Activated T-cell treated with anti-CD3 and anti-CD28 coated beads, Interleukin-2, amount 50 U/mL, for 4 hours (primary cell): ENCODE measurements at regions not wholly inside any gene's neighbourhood (a gene's known extent, or its start where the extent isn't known, plus 50 kb on each side); places are given as distances from the start of the nearest gene placed in this dataset.
"Not testable (repeated sequence)": the region's sequence is repeated elsewhere in the genome, so short reads cannot be mapped to it uniquely, and the experiment has no call there.

Source experiments
- ATAC-seq, 2 donors: fragments of 200-7000 bp; cut with Tn5 transposase; one replicate each; pipeline ENCODE4 v1.10.0; 2021
- DNase-seq: peaks from one replicate; pipeline ENCODE4 v3.0.0-alpha.2; 2020
- H3K27me3 Mint-ChIP-seq: one replicate; pipeline ENCODE4 v1.8.0; 2021; ENCODE audit warnings: low read depth, mixed read lengths
- H3K36me3 Mint-ChIP-seq: one replicate; pipeline ENCODE4 v1.8.0; 2022; ENCODE audit warnings: mixed read lengths; ENCODE audit not compliant: insufficient read depth
- H3K4me1 Mint-ChIP-seq: one replicate; pipeline ENCODE4 v1.8.0; 2021; ENCODE audit warnings: low read depth, mixed read lengths
- H3K4me3 Mint-ChIP-seq: one replicate; pipeline ENCODE4 v1.8.0; 2021; ENCODE audit warnings: mild to moderate bottlenecking, moderate library complexity, mixed read lengths
- H3K9me3 Mint-ChIP-seq: one replicate; pipeline ENCODE4 v1.8.0; 2021; ENCODE audit warnings: mixed read lengths

DNA sequence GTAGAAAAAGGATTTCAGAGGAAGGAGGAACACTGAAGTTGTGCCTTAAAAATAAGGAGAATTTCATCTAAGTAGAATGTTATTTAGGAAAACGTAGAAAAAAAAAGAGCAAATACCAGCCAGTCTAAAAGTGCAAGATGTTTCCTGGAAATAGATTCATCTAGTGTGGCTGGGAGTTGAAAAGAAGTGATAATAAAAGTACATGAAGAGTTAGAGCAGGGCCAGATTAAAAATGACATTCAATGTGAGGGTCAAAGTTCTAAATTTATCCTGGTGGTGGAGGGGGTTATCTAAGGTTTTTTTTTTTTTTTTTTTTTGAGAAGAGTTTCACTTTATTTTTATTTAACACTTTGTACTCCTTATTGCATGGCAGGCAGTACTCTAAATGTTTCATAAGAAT lies 289.3 kb downstream of the MDFIC start:
- Mint-ChIP-seq H3K4me3 (no peak overlapping the region), H3K27me3 (no peaks in the 10 kb centered on the region), H3K36me3 (peaks cover 2% of the 10 kb centered on the region), H3K9me3 (peaks cover 6% of the 10 kb centered on the region), H3K4me1 (peaks cover 2% of the 10 kb centered on the region)
- no peak for ATAC-seq
- DNase-seq, result no peak

DNA sequence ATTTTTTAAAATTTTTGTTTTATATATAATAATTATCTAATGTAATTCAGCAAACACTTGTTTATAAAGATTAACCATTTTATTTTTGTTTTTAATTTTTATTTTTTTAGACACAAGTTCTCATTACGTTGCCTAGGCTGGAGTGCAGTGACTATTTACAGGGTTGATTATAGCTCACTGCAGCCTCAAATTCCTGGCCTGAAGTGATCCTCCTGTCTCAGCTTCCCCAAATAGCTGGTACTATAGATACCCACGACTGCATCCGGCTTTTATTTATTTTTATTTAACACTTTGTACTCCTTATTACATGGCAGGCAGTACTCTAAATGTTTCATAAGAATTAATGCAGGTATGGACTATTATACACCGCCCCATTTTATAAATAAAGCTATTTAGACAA lies 288.7 kb downstream of the MDFIC start:
- Mint-ChIP-seq H3K4me3 (no peak overlapping the region), H3K9me3 (peaks cover 10% of the 10 kb centered on the region), H3K4me1 (peaks cover 2% of the 10 kb centered on the region), H3K27me3 (no peaks in the 10 kb centered on the region), H3K36me3 (peaks cover 2% of the 10 kb centered on the region)
- DNase-seq (no peak), ATAC-seq (no peak)

DNA sequence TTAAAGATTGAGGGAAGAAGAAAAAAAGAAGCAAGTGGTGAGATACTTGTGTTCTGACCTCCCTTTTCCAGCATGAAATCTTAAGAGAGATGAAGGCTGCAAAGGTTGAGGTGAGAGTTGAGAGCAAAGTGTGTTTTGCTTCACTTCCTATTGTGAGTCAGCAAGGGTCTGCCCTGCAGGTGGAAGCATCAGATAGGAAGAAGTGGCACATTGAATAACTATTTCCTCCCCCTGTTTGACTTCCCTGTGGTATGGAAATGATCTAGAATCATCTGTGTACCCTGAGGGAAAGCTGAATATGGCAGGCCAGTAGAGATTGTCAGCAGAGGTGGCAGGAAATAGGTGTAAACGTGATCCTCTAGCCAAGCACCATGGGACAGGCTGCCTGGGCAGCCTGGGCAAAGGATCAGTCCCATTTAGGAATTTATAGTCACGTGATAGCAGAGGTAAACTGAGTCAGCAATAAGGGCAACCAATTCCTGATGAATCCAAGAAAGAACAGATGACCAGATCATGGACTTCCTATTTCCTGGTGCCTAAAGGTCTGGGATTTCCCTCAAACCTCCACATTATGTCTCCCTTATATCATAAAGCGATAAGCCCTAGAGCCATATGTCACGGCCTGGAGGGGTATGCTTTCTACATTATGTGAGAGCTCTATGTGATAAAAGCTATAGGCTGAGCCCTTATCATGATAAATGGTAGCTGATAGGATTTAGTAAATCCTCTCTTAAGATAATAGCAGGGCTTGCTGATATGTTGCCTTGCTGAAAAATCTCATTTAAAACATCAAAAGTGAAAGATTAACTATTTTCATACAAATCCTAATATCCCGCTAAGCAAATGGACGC lies 287.0 kb downstream of the MDFIC start:
- H3K9me3 Mint-ChIP-seq, result peaks cover 10% of the 10 kb centered on the region
- no peak for DNase-seq
- peaks cover 2% of the 10 kb centered on the region for H3K36me3 Mint-ChIP-seq
- peaks cover 2% of the 10 kb centered on the region for H3K4me1 Mint-ChIP-seq
- no peak overlapping the region for H3K4me3 Mint-ChIP-seq
- no peak for ATAC-seq
- H3K27me3 Mint-ChIP-seq, result peaks cover 2% of the 10 kb centered on the region

DNA sequence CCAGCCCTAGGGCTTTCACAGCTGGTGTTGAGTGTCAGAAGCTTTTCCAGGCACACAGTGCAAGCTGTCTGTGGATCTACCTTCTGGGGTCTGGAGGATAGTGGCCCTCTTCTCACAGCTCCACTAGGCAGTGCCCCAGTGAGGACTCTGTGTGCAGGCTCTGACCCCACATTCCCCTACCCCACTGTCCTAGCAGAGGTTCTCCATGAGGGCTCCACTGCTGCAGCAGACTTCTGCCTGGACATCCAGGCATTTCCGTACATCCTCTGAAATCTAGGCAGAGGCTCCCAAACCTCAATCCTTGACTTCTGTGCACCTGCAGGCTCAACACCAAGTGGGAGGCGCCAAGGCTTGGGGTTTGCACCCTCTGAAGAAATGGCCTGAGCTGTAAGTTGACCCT lies 284.5 kb downstream of the MDFIC start:
- H3K9me3 Mint-ChIP-seq, result peaks cover 10% of the 10 kb centered on the region
- not testable (repeated sequence) for H3K4me3 Mint-ChIP-seq, H3K27me3 Mint-ChIP-seq, ATAC-seq, H3K4me1 Mint-ChIP-seq, DNase-seq, H3K36me3 Mint-ChIP-seq

DNA sequence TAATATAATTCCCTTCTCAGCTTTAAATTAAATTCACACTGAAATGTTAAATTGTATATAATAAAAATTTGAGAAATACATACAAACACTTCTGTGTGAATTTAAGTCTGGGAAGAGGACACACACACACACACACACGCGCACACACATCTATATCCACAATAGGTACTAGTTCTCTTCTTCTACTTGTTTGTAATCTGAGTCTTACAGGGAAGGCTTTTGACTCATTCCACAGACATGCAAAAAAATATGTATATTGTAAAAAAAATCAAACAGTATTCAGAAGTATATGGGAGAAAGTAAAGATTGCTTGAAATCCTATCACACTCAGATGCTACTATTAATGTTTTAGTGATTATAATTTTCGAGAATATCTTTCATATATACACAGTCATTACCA lies 276.2 kb downstream of the MDFIC start:
- no peaks in the 10 kb centered on the region for H3K36me3 Mint-ChIP-seq

DNA sequence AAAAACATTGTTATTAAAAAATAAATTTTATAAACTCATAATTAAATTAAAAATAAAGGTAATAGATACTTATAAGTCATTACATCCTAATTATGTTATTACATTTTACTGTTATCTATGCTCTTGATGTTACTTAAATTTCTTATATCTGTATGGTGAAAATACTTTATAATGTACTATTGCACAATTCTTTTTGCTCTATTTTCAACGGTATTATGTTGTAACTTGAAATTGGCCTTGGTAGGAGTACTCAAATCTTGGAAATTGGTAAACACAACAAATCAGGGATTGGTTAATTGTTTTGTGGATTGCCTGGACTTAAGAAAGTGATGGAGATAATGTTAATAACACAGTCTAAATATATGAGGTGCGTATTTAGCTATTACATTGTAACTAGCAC lies 273.3 kb downstream of the MDFIC start:
- no peaks in the 10 kb centered on the region for H3K27me3 Mint-ChIP-seq
- no peak for DNase-seq

More for the DNA sequence above, 276.2 kb downstream of the MDFIC start:
- Mint-ChIP-seq H3K4me1 (no peaks in the 10 kb centered on the region), H3K4me3 (no peak overlapping the region), H3K9me3 (no peaks in the 10 kb centered on the region), H3K27me3 (no peaks in the 10 kb centered on the region)
- DNase-seq (no peak), ATAC-seq (no peak)

DNA sequence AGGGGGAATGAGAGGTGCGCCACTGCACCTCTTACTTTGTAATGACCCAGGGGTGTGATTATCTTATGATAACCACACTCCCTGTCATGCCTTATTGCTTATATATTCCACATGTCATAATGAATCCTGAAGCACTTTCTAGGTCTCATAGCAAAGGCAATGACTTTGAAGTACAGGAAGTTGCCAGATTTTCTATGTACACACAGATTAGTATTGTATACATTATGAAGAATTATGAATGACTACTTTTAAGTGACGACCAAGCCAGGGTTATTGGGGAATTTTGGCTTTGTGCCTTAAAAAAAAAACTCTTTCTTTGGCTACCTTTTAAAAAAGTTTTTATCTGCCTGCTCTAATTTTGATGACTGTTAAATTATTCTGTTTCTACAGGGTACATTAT lies 269.6 kb downstream of the MDFIC start:
- H3K4me3 Mint-ChIP-seq, result no peak overlapping the region
- no peak for ATAC-seq

More for the DNA sequence above, 273.3 kb downstream of the MDFIC start:
- Mint-ChIP-seq H3K9me3 (no peaks in the 10 kb centered on the region), H3K4me3 (no peak overlapping the region), H3K4me1 (no peaks in the 10 kb centered on the region), H3K36me3 (no peaks in the 10 kb centered on the region)
- ATAC-seq, result no peak

DNA sequence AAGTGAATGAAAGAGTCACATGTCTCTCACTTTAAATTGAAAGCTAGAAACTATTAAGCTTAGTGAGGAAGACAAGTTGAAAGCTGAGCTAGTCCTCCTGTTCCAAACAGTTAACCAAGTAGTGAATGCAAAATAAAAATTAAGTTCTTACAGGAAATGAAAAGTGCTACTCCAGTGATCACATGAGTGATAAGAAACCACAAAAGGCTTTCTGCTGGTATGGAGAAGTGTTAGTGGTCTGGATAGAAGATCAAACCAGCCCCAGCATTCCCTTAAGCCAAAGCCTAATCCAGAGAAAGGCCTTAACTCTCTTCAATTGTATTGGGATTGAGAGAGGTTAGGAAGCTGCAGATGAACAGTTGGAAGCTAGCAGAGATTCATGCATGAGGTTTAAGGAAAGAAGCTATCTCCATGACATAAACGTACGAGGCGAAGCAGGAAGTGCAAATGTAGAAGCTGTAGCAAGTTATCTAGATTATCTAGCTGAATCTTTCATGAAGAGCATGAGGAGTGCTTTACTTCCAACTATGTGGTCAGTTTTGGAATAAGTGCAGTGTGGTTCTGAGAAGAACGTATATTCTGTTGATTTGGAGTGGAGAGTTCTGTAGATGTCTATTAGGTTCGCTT lies 261.6 kb downstream of the MDFIC start:
- DNase-seq (no peak), ATAC-seq (no peak)
- Mint-ChIP-seq H3K4me3 (peak overlapping the region; percentile 5), H3K27me3 (no peaks in the 10 kb centered on the region), H3K9me3 (no peaks in the 10 kb centered on the region), H3K36me3 (no peaks in the 10 kb centered on the region), H3K4me1 (peaks cover 17% of the 10 kb centered on the region)

More for the DNA sequence above, 269.6 kb downstream of the MDFIC start:
- no peaks in the 10 kb centered on the region for H3K4me1 Mint-ChIP-seq
- no peaks in the 10 kb centered on the region for H3K27me3 Mint-ChIP-seq
- no peaks in the 10 kb centered on the region for H3K9me3 Mint-ChIP-seq
- DNase-seq, result no peak
- H3K36me3 Mint-ChIP-seq, result no peaks in the 10 kb centered on the region

DNA sequence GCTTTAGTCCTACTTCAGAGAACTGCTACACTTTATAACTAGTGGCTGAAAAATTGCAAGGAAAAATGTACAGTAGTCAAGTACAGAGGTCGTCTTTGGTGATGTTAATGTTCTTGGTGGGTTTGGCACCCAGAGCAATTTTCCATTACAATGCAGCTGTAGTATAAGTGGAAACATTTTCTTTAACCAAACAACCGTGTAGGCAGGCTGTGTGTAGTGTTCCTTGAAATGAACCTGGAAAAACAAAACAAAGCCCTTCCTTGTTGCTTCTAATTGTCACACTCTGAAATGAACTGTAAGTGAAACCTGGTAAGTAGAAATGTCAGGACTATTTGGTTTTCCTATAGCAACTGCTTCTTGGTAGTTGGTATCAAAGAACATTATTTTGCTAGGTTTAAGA lies 256.9 kb downstream of the MDFIC start:
- Mint-ChIP-seq H3K4me1 (peaks cover 11% of the 10 kb centered on the region), H3K36me3 (no peaks in the 10 kb centered on the region), H3K4me3 (no peak overlapping the region), H3K27me3 (peaks cover 4% of the 10 kb centered on the region), H3K9me3 (no peaks in the 10 kb centered on the region)
- DNase-seq (no peak), ATAC-seq (no peak)

DNA sequence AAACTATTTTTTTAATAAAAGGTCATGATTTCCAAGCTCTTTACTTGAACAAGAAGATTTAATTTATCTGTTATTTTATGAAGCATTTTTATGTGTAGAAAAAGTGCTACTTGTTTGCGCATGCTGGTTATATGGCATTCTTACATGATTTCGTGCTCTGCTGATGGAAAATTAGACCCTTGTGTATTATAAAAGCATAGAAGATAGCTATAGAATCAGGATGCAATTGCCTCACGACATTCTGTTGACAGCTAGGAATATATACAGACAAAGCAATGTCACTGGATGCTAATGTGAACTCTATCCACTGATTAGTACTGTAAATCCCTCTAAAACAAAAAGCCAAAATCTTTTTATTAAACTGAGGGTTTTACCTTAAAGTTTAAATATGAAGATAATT lies 255.9 kb downstream of the MDFIC start:
- H3K27me3 Mint-ChIP-seq, result peaks cover 5% of the 10 kb centered on the region
- H3K9me3 Mint-ChIP-seq, result no peaks in the 10 kb centered on the region
- DNase-seq (no peak), ATAC-seq (no peak)
- H3K4me1 Mint-ChIP-seq, result peaks cover 3% of the 10 kb centered on the region
- no peak overlapping the region for H3K4me3 Mint-ChIP-seq
- peaks cover 1% of the 10 kb centered on the region for H3K36me3 Mint-ChIP-seq

DNA sequence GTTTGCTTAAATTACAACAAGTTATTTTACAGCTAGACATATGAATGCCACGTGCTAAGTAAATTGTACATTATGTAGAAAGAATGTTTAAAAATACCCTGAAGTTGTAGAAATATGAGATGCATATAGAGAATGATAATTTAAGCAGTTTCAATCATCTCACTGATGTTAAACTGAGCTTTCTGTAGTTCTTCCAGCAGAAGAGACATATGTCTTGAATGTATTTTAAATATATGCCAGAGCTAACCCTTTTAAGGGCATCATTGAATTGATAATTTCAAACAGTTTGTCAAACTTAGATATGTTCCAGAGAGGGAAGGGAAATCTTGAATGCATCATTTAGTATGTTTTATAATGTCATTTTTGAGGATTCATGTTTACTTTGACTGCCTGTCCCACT lies 255.2 kb downstream of the MDFIC start:
- Mint-ChIP-seq H3K4me3 (no peak overlapping the region), H3K36me3 (peaks cover 1% of the 10 kb centered on the region), H3K9me3 (no peaks in the 10 kb centered on the region), H3K27me3 (peaks cover 5% of the 10 kb centered on the region), H3K4me1 (peaks cover 3% of the 10 kb centered on the region)
- DNase-seq (no peak), ATAC-seq (no peak)

DNA sequence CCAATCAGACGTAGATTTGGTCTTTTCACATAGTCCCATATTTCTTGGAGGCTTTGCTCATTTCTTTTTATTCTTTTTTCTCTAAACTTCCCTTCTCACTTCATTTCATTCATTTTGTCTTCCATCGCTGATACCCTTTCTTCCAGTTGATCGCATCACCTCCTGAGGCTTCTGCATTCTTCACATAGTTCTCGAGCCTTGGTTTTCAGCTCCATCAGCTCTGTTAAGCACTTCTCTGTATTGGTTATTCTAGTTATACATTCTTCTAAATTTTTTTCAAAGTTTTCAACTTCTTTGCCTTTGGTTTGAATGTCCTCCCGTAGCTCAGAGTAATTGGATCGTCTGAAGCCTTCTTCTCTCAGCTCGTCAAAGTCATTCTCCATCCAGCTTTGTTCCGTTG lies 250.5 kb downstream of the MDFIC start:
- H3K36me3 Mint-ChIP-seq, H3K27me3 Mint-ChIP-seq, H3K4me3 Mint-ChIP-seq, H3K4me1 Mint-ChIP-seq, ATAC-seq, H3K9me3 Mint-ChIP-seq, DNase-seq: not testable (repeated sequence)

DNA sequence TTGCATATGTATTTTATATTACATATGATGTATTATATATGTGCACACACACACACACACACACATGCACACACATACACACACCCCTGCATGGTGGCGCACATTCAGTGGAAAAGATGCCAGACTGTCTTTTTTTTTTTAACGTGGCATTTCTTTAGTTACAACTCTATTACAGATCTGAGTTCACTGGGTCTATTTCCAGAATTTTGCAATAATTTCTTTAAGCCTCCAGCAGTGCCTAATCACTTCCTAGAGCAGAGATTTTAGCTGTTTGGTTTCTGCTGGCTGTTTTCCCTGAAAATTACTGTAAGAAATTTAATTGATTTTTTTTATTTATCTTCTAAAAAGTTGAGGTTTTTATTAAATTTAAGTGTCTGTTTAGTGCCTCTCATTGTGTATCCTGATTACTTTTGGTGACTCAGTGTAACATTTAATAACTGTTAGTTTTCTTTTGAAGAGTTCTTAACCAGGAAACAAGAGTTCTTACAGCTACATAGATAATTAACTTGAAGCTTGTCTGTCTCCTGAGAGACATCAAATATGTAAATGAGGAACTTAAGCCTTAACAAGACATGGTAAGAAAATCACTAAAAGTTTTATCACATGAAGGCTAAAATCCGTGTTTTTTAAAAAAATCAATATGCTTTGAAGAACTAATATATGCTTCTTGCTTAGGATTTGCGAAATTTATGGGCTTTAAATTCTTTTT lies 232.0 kb downstream of the MDFIC start:
- DNase-seq, result no peak

DNA sequence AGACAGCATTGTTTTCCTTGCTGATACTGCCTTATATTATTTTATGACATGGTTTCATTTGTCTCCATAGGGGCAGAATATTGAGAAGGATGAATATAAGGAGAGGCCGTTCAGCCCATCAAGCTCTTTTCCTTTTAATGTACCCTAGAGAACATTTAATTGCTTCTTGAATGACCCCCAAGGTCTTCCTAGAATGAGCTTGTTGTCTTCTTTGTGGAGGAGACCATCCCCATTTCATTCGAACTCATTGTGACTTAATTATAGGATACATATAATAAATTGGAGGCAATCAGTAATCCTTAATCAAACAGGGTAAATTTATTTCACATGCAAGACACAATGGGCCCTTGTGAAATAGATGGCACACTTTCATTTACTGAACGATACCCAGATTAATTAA lies 231.3 kb downstream of the MDFIC start:
- Mint-ChIP-seq H3K9me3 (no peaks in the 10 kb centered on the region), H3K4me3 (no peak overlapping the region), H3K27me3 (no peaks in the 10 kb centered on the region), H3K36me3 (no peaks in the 10 kb centered on the region), H3K4me1 (no peaks in the 10 kb centered on the region)
- ATAC-seq (no peak), DNase-seq (no peak)

More for the DNA sequence above, 232.0 kb downstream of the MDFIC start:
- H3K36me3 Mint-ChIP-seq, result no peaks in the 10 kb centered on the region
- ATAC-seq, result no peak
- no peak overlapping the region for H3K4me3 Mint-ChIP-seq
- H3K4me1 Mint-ChIP-seq, result no peaks in the 10 kb centered on the region
- H3K27me3 Mint-ChIP-seq, result no peaks in the 10 kb centered on the region
- no peaks in the 10 kb centered on the region for H3K9me3 Mint-ChIP-seq

DNA sequence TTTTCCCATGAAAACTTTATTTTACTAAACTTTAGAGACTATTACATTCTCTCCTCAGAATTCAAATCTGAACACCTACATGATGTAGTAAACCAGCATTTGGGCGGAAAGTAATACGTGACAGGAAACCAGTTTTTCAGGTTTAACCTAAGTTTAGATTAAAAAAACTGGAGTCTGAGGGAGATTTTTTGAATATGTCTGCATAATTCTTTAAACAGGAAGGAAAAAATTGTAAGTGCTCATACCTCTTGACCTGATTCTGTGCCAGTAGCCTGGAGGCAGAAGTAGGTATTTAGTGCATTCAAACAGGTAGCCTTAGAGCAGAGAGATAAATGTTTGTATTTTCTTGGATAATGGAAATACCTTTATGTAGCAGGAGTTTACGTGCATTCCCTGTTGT lies 224.3 kb downstream of the MDFIC start:
- Mint-ChIP-seq H3K4me1 (peaks cover 6% of the 10 kb centered on the region), H3K36me3 (no peaks in the 10 kb centered on the region)

More for the DNA sequence above, 224.3 kb downstream of the MDFIC start:
- no peaks in the 10 kb centered on the region for H3K9me3 Mint-ChIP-seq
- no peak overlapping the region for H3K4me3 Mint-ChIP-seq
- DNase-seq (no peak), ATAC-seq (no peak)
- no peaks in the 10 kb centered on the region for H3K27me3 Mint-ChIP-seq
